SK-N-SH (cell line): ENCODE measurements at regions not wholly inside any gene's neighbourhood (a gene's known extent, or its start where the extent isn't known, plus 50 kb on each side); places are given as distances from the start of the nearest gene placed in this dataset.

Source experiments
- CTCF ChIA-PET: fragments of 300-600, 350-600 bp; formaldehyde crosslinking; extraction: SDS; loops from one replicate; lab custom pipeline; 2021; lab: Yijun Ruan, JAX
- POLR2A ChIA-PET: fragments of 350-600 bp; sonication (Branson Sonifier 250); formaldehyde crosslinking; extraction: SDS; loops from one replicate; lab custom pipeline; 2020; ENCODE audit warnings: antibody characterized with exemption, inconsistent platforms; lab: Yijun Ruan, JAX
- DNase-seq: peaks from one replicate; pipeline ENCODE4 v3.0.0; 2012
- H2AFZ ChIP-seq: fragments of 200-600 bp; sonication (generic); 2 replicates; pipeline ENCODE4 v1.8.1; 2016; ENCODE audit warnings: antibody characterized with exemption, mild to moderate bottlenecking, low read depth
- H3F3A ChIP-seq: fragments of 200-600 bp; sonication (generic); replicated peaks from 2 replicates; pipeline ENCODE3; 2016; ENCODE audit warnings: antibody characterized with exemption, mild to moderate bottlenecking; ENCODE audit not compliant: insufficient read depth
- H3K27ac ChIP-seq, 2 experiments: fragments of 200-500 bp in 1 of 2; fragments of 200-600 bp in 1 of 2; sonication (Bioruptor generic) in 1 of 2; sonication (generic), shearing (Covaris generic) in 1 of 2; 2 replicates each; pipeline versions ENCODE4 v1.5.1 to v1.6.1; 2014 to 2016; ENCODE audit warnings: low read depth in 2 of 2, inconsistent platforms in 1 of 2, low read length in 1 of 2, mild to moderate bottlenecking in 1 of 2, mixed read lengths in 1 of 2
- H3K27me3 ChIP-seq: fragments of 200-600 bp; sonication (generic), shearing (Covaris generic); 2 replicates; pipeline ENCODE4 v1.6.1; 2016; ENCODE audit warnings: mixed run types; ENCODE audit not compliant: insufficient read depth
- H3K36me3 ChIP-seq, 2 experiments: fragments of 200-500 bp in 1 of 2; fragments of 200-600 bp in 1 of 2; sonication (Bioruptor generic) in 1 of 2; sonication (generic) in 1 of 2; replicated peaks in 1 of 2; 2 replicates each; pipeline versions ENCODE3 to v1.5.1; 2014 to 2016; ENCODE audit warnings: low read length in 1 of 2, mild to moderate bottlenecking in 1 of 2; ENCODE audit not compliant: insufficient read depth in 2 of 2, control insufficient read depth in 1 of 2
- H3K4me1 ChIP-seq, 2 experiments: fragments of 200-500 bp in 1 of 2; fragments of 200-600 bp in 1 of 2; sonication (Bioruptor generic) in 1 of 2; sonication (generic), shearing (Covaris generic) in 1 of 2; 2 replicates each; pipeline versions ENCODE4 v1.5.1 to v1.6.1; 2014 to 2016; ENCODE audit warnings: low read depth in 1 of 2, low read length in 1 of 2, mixed run types in 1 of 2; ENCODE audit not compliant: insufficient read depth in 2 of 2, control insufficient read depth in 1 of 2
- H3K4me2 ChIP-seq: fragments of 200-600 bp; sonication (generic), shearing (Covaris generic); 2 replicates; pipeline ENCODE4 v1.6.1; 2017; ENCODE audit warnings: mixed run types
- H3K4me3 ChIP-seq, 2 experiments: fragments of 200-500 bp in 1 of 2; fragments of 200-600 bp in 1 of 2; sonication (Bioruptor generic) in 1 of 2; sonication (generic), shearing (Covaris generic) in 1 of 2; 2 replicates each; pipeline versions ENCODE4 v1.5.1 to v1.8.1; 2014 to 2016; ENCODE audit warnings: low read depth in 2 of 2, inconsistent platforms in 1 of 2, low read length in 1 of 2, mild to moderate bottlenecking in 1 of 2, mixed read lengths in 1 of 2, moderate library complexity in 1 of 2
- H3K79me2 ChIP-seq: fragments of 200-600 bp; sonication (generic); 2 replicates; pipeline ENCODE4 v1.8.1; 2017; ENCODE audit warnings: mild to moderate bottlenecking; ENCODE audit not compliant: insufficient read depth
- H3K9ac ChIP-seq: fragments of 200-600 bp; sonication (generic); 2 replicates; pipeline ENCODE4 v1.6.1; 2017; ENCODE audit warnings: mixed run types
- H3K9me2 ChIP-seq: fragments of 200-600 bp; sonication (generic); 2 replicates; pipeline ENCODE4 v1.6.1; 2017; ENCODE audit warnings: mixed run types
- H3K9me3 ChIP-seq: fragments of 200-600 bp; sonication (generic); 2 replicates; pipeline ENCODE4 v1.6.1; 2017; ENCODE audit warnings: mixed run types, mild to moderate bottlenecking, moderate library complexity
- H4K20me1 ChIP-seq: fragments of 200-600 bp; sonication (generic); 2 replicates; pipeline ENCODE4 v1.6.1; 2017; ENCODE audit warnings: mild to moderate bottlenecking, mixed run types; ENCODE audit not compliant: insufficient read depth
- ELF1 ChIP-seq: IDR thresholded peaks from 2 replicates; pipeline ENCODE4 v1.4.0; 2012
- EP300 ChIP-seq, 2 experiments: IDR thresholded peaks; 2 replicates each; pipeline versions ENCODE4 v1.4.0 to v1.6.1; 2012; ENCODE audit warnings: borderline replicate concordance in 1 of 2, low read depth in 1 of 2, low read length in 1 of 2
- EZH2phosphoT487 ChIP-seq: fragments of 200-600 bp; sonication (generic); IDR thresholded peaks from 2 replicates; pipeline ENCODE4 v1.6.1; 2017; ENCODE audit warnings: low read depth, mixed run types, mild to moderate bottlenecking, antibody characterized with exemption, moderate library complexity, borderline replicate concordance
- FOXJ3 ChIP-seq: sonication (generic); formaldehyde crosslinking; IDR thresholded peaks from 2 replicates; pipeline ENCODE4 v1.5.1; 2020; ENCODE audit warnings: mild to moderate bottlenecking, missing genetic modification reagents
- GATA2 ChIP-seq: sonication (generic); formaldehyde crosslinking; IDR thresholded peaks from 2 replicates; pipeline ENCODE4 v1.5.0; 2020; ENCODE audit warnings: mild to moderate bottlenecking, missing genetic modification reagents
- JUND ChIP-seq: IDR thresholded peaks from 2 replicates; pipeline ENCODE4 v1.4.0; 2012
- MXI1 ChIP-seq: IDR thresholded peaks from 2 replicates; pipeline ENCODE4 v1.6.1; 2012; ENCODE audit warnings: mild to moderate bottlenecking, low read depth, low read length, improper control_type of control experiment
- RAD21 ChIP-seq: IDR thresholded peaks from 2 replicates; pipeline ENCODE4 v1.6.1; 2012; ENCODE audit warnings: mild to moderate bottlenecking, low read length
- RCOR1 ChIP-seq: fragments of 150-350 bp; IDR thresholded peaks from 2 replicates; pipeline ENCODE4 v1.6.1; 2017; ENCODE audit warnings: antibody characterized with exemption, low read length
- SIN3A ChIP-seq: IDR thresholded peaks from 2 replicates; pipeline ENCODE4 v1.6.1; 2012; ENCODE audit warnings: low read depth, mild to moderate bottlenecking, low read length, moderate library complexity, borderline replicate concordance
- SMC3 ChIP-seq: IDR thresholded peaks from 2 replicates; pipeline ENCODE4 v1.6.1; 2012; ENCODE audit warnings: low read depth, low read length, improper control_type of control experiment
- TCF12 ChIP-seq: IDR thresholded peaks from 2 replicates; pipeline ENCODE4 v1.4.0; 2012
- YY1 ChIP-seq: IDR thresholded peaks from 2 replicates; pipeline ENCODE4 v1.4.0; 2012; ENCODE audit warnings: low read depth, mild to moderate bottlenecking
- TF ChIP-seq, protein P1 (sequence below): fragments of 200-600 bp; sonication (generic); IDR thresholded peaks from 2 replicates; pipeline ENCODE4 v1.6.1; 2017; ENCODE audit warnings: antibody characterized with exemption, mild to moderate bottlenecking, moderate library complexity
- TF ChIP-seq, protein P2 (sequence below): IDR thresholded peaks from 2 replicates; pipeline ENCODE4 v1.6.1; 2012; ENCODE audit warnings: mild to moderate bottlenecking, low read depth, low read length, moderate library complexity
- TF ChIP-seq, protein P3 (sequence below): IDR thresholded peaks from 2 replicates; pipeline ENCODE4; 2012
- TF ChIP-seq, protein P4 (sequence below): fragments of 150-350 bp; IDR thresholded peaks from 2 replicates; pipeline ENCODE4 v1.6.1; 2016; ENCODE audit warnings: mild to moderate bottlenecking, low read depth, low read length

DNA sequence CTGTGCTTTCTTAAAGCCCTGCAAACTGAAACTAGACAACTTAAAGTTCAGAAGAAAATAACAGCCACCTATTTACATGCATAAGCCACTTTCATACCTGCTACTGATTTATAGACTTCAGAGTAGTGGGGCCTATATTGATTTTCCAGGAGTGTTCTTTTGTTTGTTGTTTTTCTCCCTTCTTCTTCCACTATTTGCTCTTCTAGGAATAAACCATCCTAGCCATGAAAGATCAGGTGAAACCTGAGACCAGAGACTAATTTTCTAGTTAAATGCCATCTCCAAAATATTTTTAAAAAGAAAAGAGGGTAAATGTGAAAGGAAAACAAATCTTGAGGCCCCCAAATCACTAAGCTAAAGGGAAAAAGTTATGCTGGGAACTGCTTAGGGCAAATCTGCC lies 72.4 kb upstream of the C1GALT1 start:
- Histone ChIP-seq H3K27ac (no peak overlapping the region), H3K4me3 (no peak overlapping the region), H2AFZ (no peak overlapping the region), H3K27me3 (no peaks in the 10 kb centered on the region), H3F3A (no peaks in the 10 kb centered on the region), H3K4me2 (no peak overlapping the region), H3K9ac (no peak overlapping the region), H3K79me2 (no peaks in the 10 kb centered on the region), H3K4me1 (no peaks in the 10 kb centered on the region), H4K20me1 (no peaks in the 10 kb centered on the region), H3K9me2 (no peaks in the 10 kb centered on the region), H3K9me3 (no peaks in the 10 kb centered on the region; the same call in 1 of the 2 replicates), H3K36me3 (no peaks in the 10 kb centered on the region)
- ChIA-PET POLR2A (no interaction called here), CTCF (interaction anchor here (0.7 to 2.1 kb wide), 6 partner anchors 10 to 432 kb away, joined by 3 to 7 read pairs (median 4); no protein-coding TSS in a partner anchor)
- no peak for DNase-seq
- TF ChIP-seq FOXJ3 (no peak), RCOR1 (no peak), RAD21 (no peak), ELF1 (no peak), EP300 (IDR thresholded peaks at IDR 0.05; ENCODE audit: borderline replicate concordance in 1 of 2, low read depth in 1 of 2, low read length in 1 of 2) (no peak), MXI1 (no peak), EZH2phosphoT487 (no peak), JUND (no peak), SIN3A (no peak), YY1 (no peak), TCF12 (no peak), SMC3 (no peak), GATA2 (CRISPR knock-in tag) (no peak)
- TF ChIP-seq, protein P1, sequence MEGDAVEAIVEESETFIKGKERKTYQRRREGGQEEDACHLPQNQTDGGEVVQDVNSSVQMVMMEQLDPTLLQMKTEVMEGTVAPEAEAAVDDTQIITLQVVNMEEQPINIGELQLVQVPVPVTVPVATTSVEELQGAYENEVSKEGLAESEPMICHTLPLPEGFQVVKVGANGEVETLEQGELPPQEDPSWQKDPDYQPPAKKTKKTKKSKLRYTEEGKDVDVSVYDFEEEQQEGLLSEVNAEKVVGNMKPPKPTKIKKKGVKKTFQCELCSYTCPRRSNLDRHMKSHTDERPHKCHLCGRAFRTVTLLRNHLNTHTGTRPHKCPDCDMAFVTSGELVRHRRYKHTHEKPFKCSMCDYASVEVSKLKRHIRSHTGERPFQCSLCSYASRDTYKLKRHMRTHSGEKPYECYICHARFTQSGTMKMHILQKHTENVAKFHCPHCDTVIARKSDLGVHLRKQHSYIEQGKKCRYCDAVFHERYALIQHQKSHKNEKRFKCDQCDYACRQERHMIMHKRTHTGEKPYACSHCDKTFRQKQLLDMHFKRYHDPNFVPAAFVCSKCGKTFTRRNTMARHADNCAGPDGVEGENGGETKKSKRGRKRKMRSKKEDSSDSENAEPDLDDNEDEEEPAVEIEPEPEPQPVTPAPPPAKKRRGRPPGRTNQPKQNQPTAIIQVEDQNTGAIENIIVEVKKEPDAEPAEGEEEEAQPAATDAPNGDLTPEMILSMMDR, result no peak
- TF ChIP-seq, protein P2, sequence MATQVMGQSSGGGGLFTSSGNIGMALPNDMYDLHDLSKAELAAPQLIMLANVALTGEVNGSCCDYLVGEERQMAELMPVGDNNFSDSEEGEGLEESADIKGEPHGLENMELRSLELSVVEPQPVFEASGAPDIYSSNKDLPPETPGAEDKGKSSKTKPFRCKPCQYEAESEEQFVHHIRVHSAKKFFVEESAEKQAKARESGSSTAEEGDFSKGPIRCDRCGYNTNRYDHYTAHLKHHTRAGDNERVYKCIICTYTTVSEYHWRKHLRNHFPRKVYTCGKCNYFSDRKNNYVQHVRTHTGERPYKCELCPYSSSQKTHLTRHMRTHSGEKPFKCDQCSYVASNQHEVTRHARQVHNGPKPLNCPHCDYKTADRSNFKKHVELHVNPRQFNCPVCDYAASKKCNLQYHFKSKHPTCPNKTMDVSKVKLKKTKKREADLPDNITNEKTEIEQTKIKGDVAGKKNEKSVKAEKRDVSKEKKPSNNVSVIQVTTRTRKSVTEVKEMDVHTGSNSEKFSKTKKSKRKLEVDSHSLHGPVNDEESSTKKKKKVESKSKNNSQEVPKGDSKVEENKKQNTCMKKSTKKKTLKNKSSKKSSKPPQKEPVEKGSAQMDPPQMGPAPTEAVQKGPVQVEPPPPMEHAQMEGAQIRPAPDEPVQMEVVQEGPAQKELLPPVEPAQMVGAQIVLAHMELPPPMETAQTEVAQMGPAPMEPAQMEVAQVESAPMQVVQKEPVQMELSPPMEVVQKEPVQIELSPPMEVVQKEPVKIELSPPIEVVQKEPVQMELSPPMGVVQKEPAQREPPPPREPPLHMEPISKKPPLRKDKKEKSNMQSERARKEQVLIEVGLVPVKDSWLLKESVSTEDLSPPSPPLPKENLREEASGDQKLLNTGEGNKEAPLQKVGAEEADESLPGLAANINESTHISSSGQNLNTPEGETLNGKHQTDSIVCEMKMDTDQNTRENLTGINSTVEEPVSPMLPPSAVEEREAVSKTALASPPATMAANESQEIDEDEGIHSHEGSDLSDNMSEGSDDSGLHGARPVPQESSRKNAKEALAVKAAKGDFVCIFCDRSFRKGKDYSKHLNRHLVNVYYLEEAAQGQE, result no peak
- TF ChIP-seq, protein P3, sequence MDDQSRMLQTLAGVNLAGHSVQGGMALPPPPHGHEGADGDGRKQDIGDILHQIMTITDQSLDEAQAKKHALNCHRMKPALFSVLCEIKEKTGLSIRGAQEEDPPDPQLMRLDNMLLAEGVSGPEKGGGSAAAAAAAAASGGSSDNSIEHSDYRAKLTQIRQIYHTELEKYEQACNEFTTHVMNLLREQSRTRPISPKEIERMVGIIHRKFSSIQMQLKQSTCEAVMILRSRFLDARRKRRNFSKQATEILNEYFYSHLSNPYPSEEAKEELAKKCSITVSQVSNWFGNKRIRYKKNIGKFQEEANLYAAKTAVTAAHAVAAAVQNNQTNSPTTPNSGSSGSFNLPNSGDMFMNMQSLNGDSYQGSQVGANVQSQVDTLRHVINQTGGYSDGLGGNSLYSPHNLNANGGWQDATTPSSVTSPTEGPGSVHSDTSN, result no peak
- TF ChIP-seq, protein P4, sequence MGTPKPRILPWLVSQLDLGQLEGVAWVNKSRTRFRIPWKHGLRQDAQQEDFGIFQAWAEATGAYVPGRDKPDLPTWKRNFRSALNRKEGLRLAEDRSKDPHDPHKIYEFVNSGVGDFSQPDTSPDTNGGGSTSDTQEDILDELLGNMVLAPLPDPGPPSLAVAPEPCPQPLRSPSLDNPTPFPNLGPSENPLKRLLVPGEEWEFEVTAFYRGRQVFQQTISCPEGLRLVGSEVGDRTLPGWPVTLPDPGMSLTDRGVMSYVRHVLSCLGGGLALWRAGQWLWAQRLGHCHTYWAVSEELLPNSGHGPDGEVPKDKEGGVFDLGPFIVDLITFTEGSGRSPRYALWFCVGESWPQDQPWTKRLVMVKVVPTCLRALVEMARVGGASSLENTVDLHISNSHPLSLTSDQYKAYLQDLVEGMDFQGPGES, result no peak
